Stomach smooth muscle (tissue), 2 donors: ENCODE measurements at regions not wholly inside any gene's neighbourhood (a gene's known extent, or its start where the extent isn't known, plus 50 kb on each side); places are given as distances from the start of the nearest gene placed in this dataset.

Experiments
- H3K27ac ChIP-seq: one replicate; pipeline ENCODE4 v1.7.0; 2013; ENCODE audit warnings: mild to moderate bottlenecking, low read length, inconsistent platforms
- H3K27me3 ChIP-seq, 2 donors: one replicate each; pipeline ENCODE4 v1.7.0; 2013; ENCODE audit warnings: low read length in 2 of 2; ENCODE audit not compliant: insufficient read depth in 2 of 2, control insufficient read depth in 1 of 2
- H3K36me3 ChIP-seq, 2 donors: one replicate each; pipeline ENCODE4 v1.7.0; 2013; ENCODE audit warnings: low read length in 2 of 2; ENCODE audit not compliant: control insufficient read depth in 2 of 2, insufficient read depth in 2 of 2
- H3K4me1 ChIP-seq: one replicate; pipeline ENCODE4 v1.7.0; 2013; ENCODE audit warnings: low read length; ENCODE audit not compliant: control insufficient read depth, insufficient read depth
- H3K4me3 ChIP-seq, 2 donors: one replicate each; pipeline ENCODE4 v1.7.0; 2013; ENCODE audit warnings: low read length in 2 of 2
- H3K9ac ChIP-seq, 2 donors: one replicate each; pipeline ENCODE4 v1.7.0; 2013; ENCODE audit warnings: low read length in 2 of 2, mild to moderate bottlenecking in 1 of 2
- H3K9me3 ChIP-seq, 2 donors: one replicate each; pipeline ENCODE4 v1.7.0; 2013; ENCODE audit warnings: low read length in 2 of 2; ENCODE audit not compliant: control insufficient read depth in 2 of 2
- donor health status: healthy.
- donor health status: Pancreatic carcinoma.

- Histone ChIP-seq H3K9me3 (no peaks in the 10 kb centered on the region), H3K9ac (no peak overlapping the region), H3K4me3 (no peak overlapping the region), H3K4me1 (no peaks in the 10 kb centered on the region), H3K27ac (no peak overlapping the region), H3K27me3 (no peaks in the 10 kb centered on the region), H3K36me3 (no peaks in the 10 kb centered on the region)
These were observed 92.2 kb upstream of the H2AZ1 start for GRCh38 chr4:100042235-100042634.

- Histone ChIP-seq H3K4me3 (no peak overlapping the region), H3K27me3 (no peaks in the 10 kb centered on the region), H3K4me1 (no peaks in the 10 kb centered on the region), H3K36me3 (no peaks in the 10 kb centered on the region), H3K9me3 (no peaks in the 10 kb centered on the region), H3K27ac (no peak overlapping the region), H3K9ac (no peak overlapping the region)
These were observed 91.6 kb upstream of the H2AZ1 start for GRCh38 chr4:100041646-100042045.

- no peaks in the 10 kb centered on the region for H3K4me1 ChIP-seq
- no peak overlapping the region for H3K27ac ChIP-seq
- no peak overlapping the region for H3K9ac ChIP-seq
- no peak overlapping the region for H3K4me3 ChIP-seq
- no peaks in the 10 kb centered on the region for H3K36me3 ChIP-seq
- H3K27me3 ChIP-seq, result no peaks in the 10 kb centered on the region
- H3K9me3 ChIP-seq, result peaks cover 0 to 3% of the 10 kb centered on the region in 2 donors
These were observed 84.1 kb upstream of the H2AZ1 start for GRCh38 chr4:100034023-100034664.

GRCh38 chr4:100026066-100026465 is 76.0 kb upstream of the H2AZ1 start:
- Histone ChIP-seq H3K27me3 (no peaks in the 10 kb centered on the region), H3K9me3 (no peaks in the 10 kb centered on the region), H3K9ac (no peak overlapping the region), H3K36me3 (no peaks in the 10 kb centered on the region), H3K4me1 (peaks cover 3% of the 10 kb centered on the region), H3K4me3 (no peak overlapping the region), H3K27ac (no peak overlapping the region)

GRCh38 chr4:100023800-100024199 is 73.7 kb upstream of the H2AZ1 start:
- Histone ChIP-seq H3K27me3 (no peaks in the 10 kb centered on the region), H3K27ac (no peak overlapping the region), H3K9me3 (no peaks in the 10 kb centered on the region), H3K4me3 (no peak overlapping the region), H3K36me3 (no peaks in the 10 kb centered on the region), H3K9ac (no peak overlapping the region), H3K4me1 (peaks cover 3% of the 10 kb centered on the region)

- Histone ChIP-seq H3K4me1 (peaks cover 3% of the 10 kb centered on the region), H3K4me3 (peak overlapping the region in 1 of 2 donors; percentile 27), H3K36me3 (no peaks in the 10 kb centered on the region), H3K27me3 (no peaks in the 10 kb centered on the region), H3K9me3 (no peaks in the 10 kb centered on the region), H3K9ac (no peak overlapping the region), H3K27ac (no peak overlapping the region)
These were observed 72.7 kb upstream of the H2AZ1 start for GRCh38 chr4:100022792-100023222.

- Histone ChIP-seq H3K9ac (no peak overlapping the region), H3K27ac (no peak overlapping the region), H3K9me3 (no peaks in the 10 kb centered on the region), H3K4me3 (no peak overlapping the region), H3K4me1 (peaks cover 3% of the 10 kb centered on the region), H3K36me3 (no peaks in the 10 kb centered on the region), H3K27me3 (no peaks in the 10 kb centered on the region)
These were observed 69.7 kb upstream of the H2AZ1 start for GRCh38 chr4:100019821-100020220.

GRCh38 chr4:100017637-100018310 is 67.7 kb upstream of the H2AZ1 start:
- H3K4me1 ChIP-seq, result peaks cover under 1% of the 10 kb centered on the region
- no peaks in the 10 kb centered on the region for H3K27me3 ChIP-seq
- no peak overlapping the region for H3K27ac ChIP-seq
- H3K36me3 ChIP-seq, result no peaks in the 10 kb centered on the region
- H3K9ac ChIP-seq, result no peak overlapping the region
- H3K9me3 ChIP-seq, result no peaks in the 10 kb centered on the region
- no peak overlapping the region for H3K4me3 ChIP-seq

GRCh38 chr4:100016191-100016590 is 66.1 kb upstream of the H2AZ1 start:
- Histone ChIP-seq H3K36me3 (no peaks in the 10 kb centered on the region), H3K27me3 (no peaks in the 10 kb centered on the region), H3K27ac (no peak overlapping the region)

GRCh38 chr4:100014616-100015015 is 64.5 kb upstream of the H2AZ1 start:
- no peaks in the 10 kb centered on the region for H3K9me3 ChIP-seq

More at GRCh38 chr4:100016191-100016590, 66.1 kb upstream of the H2AZ1 start:
- Histone ChIP-seq H3K9ac (no peak overlapping the region), H3K9me3 (no peaks in the 10 kb centered on the region), H3K4me1 (no peaks in the 10 kb centered on the region), H3K4me3 (no peak overlapping the region)

GRCh38 chr4:100009490-100009889 is 59.4 kb upstream of the H2AZ1 start:
- Histone ChIP-seq H3K27me3 (no peaks in the 10 kb centered on the region), H3K9ac (no peak overlapping the region), H3K9me3 (no peaks in the 10 kb centered on the region), H3K27ac (no peak overlapping the region), H3K4me1 (no peaks in the 10 kb centered on the region), H3K36me3 (no peaks in the 10 kb centered on the region), H3K4me3 (no peak overlapping the region)

More at GRCh38 chr4:100014616-100015015, 64.5 kb upstream of the H2AZ1 start:
- no peak overlapping the region for H3K9ac ChIP-seq
- H3K4me3 ChIP-seq, result no peak overlapping the region
- H3K27me3 ChIP-seq, result no peaks in the 10 kb centered on the region
- no peak overlapping the region for H3K27ac ChIP-seq
- no peaks in the 10 kb centered on the region for H3K4me1 ChIP-seq
- no peaks in the 10 kb centered on the region for H3K36me3 ChIP-seq
